A549 (cell line): ENCODE measurements at regions not wholly inside any gene's neighbourhood (a gene's known extent, or its start where the extent isn't known, plus 50 kb on each side); places are given as distances from the start of the nearest gene placed in this dataset.

Experiments used
- CEBPB ChIP-seq, 2 experiments: fragments of >200 bp in 1 of 2; sonication (Bioruptor Twin) in 1 of 2; formaldehyde crosslinking in 1 of 2; IDR thresholded peaks; 2 replicates each; pipeline ENCODE4 v1.6.1; 2012 to 2016
- EHMT2 ChIP-seq: fragments of 200-600 bp; sonication (generic); IDR thresholded peaks from 2 replicates; pipeline ENCODE4 v1.6.1; 2016; ENCODE audit warnings: antibody characterized with exemption, low read depth, mild to moderate bottlenecking, moderate library complexity
- EP300 ChIP-seq, 2 experiments: fragments of >200 bp; sonication (Bioruptor Twin); formaldehyde crosslinking; IDR thresholded peaks; 2 replicates in 1 of 2; 3 replicates in 1 of 2; pipeline ENCODE4 v1.6.1; 2016 to 2017
- MAX ChIP-seq: IDR thresholded peaks from 2 replicates; pipeline ENCODE4 v1.6.1; 2012
- NR3C1 ChIP-seq: fragments of >200 bp; sonication (Bioruptor Twin); formaldehyde crosslinking; IDR thresholded peaks from 3 replicates; pipeline ENCODE4 v1.6.1; 2017
- PHF8 ChIP-seq: fragments of 200-600 bp; sonication (generic); IDR thresholded peaks from 2 replicates; pipeline ENCODE4 v1.6.1; 2016; ENCODE audit warnings: low read depth, mild to moderate bottlenecking, antibody characterized with exemption, moderate library complexity, borderline replicate concordance
- RARB ChIP-seq: fragments of 250-450 bp; sonication (Bioruptor Pico); IDR thresholded peaks from 2 replicates; pipeline ENCODE4 v1.8.0; 2021; ENCODE audit warnings: mild to moderate bottlenecking, moderate library complexity
- TF ChIP-seq, protein P1 (sequence below): fragments of >200 bp; sonication (Bioruptor Twin); formaldehyde crosslinking; IDR thresholded peaks from 3 replicates; pipeline ENCODE4 v1.5.1; 2016

DNA sequence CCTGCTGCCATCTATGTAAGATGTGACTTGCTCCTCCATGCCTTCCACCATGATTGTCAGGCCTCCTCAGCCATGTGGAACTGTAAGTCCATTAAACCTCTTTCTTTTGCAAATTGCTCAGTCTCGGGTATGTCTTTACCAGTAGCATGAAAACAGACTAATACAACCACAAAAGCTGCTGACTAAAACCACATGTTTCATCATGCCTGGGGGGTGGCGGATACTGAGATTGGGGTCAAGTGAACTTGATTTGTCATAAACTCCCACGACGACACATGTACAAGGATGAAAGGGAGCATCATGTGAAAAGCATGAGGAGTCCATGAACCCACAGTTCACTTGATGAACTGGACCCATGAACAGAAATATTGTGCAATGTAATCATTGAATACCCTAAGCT is 134.9 kb upstream of the ANK3 start:
- TF ChIP-seq, protein P1, sequence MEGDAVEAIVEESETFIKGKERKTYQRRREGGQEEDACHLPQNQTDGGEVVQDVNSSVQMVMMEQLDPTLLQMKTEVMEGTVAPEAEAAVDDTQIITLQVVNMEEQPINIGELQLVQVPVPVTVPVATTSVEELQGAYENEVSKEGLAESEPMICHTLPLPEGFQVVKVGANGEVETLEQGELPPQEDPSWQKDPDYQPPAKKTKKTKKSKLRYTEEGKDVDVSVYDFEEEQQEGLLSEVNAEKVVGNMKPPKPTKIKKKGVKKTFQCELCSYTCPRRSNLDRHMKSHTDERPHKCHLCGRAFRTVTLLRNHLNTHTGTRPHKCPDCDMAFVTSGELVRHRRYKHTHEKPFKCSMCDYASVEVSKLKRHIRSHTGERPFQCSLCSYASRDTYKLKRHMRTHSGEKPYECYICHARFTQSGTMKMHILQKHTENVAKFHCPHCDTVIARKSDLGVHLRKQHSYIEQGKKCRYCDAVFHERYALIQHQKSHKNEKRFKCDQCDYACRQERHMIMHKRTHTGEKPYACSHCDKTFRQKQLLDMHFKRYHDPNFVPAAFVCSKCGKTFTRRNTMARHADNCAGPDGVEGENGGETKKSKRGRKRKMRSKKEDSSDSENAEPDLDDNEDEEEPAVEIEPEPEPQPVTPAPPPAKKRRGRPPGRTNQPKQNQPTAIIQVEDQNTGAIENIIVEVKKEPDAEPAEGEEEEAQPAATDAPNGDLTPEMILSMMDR = no peak
- TF ChIP-seq EHMT2 (no peak), MAX (no peak), RARB (CRISPR knock-in tag) (no peak), EP300 (IDR thresholded peaks at IDR 0.05) (no peak), PHF8 (no peak), NR3C1 (no peak), CEBPB (IDR thresholded peaks at IDR 0.05) (no peak)
